Middle frontal gyrus (tissue), 1 donor: ENCODE measurements at regions not wholly inside any gene's neighbourhood (a gene's known extent, or its start where the extent isn't known, plus 50 kb on each side); places are given as distances from the start of the nearest gene placed in this dataset.

Experiments used
- DNase-seq: peaks from one replicate; pipeline ENCODE4 v3.0.0-alpha.2; 2015; ENCODE audit warnings: low spot score; ENCODE audit errors: extremely low spot score

GRCh38 chr20:12644461-12644860, 364.3 kb upstream of the SPTLC3 start:
- DNase-seq = no peak

GRCh38 chr20:12649234-12649633, 359.5 kb upstream of the SPTLC3 start:
- DNase-seq = no peak

- no peak for DNase-seq
Observed at GRCh38 chr20:12653642-12654041, 355.1 kb upstream of the SPTLC3 start.

- DNase-seq = no peak
Observed at GRCh38 chr20:12659942-12660341, 348.8 kb upstream of the SPTLC3 start.

- DNase-seq = no peak
Observed at GRCh38 chr20:12660918-12661317, 347.9 kb upstream of the SPTLC3 start.

GRCh38 chr20:12670301-12670700, 338.5 kb upstream of the SPTLC3 start:
- DNase-seq = no peak

GRCh38 chr20:12673352-12673751, 335.4 kb upstream of the SPTLC3 start:
- no peak for DNase-seq

GRCh38 chr20:12677925-12678324, 330.8 kb upstream of the SPTLC3 start:
- DNase-seq = no peak

- no peak for DNase-seq
Observed at GRCh38 chr20:12679447-12679846, 329.3 kb upstream of the SPTLC3 start.

- no peak for DNase-seq
Observed at GRCh38 chr20:12682613-12683012, 326.2 kb upstream of the SPTLC3 start.

GRCh38 chr20:12687476-12687875, 321.3 kb upstream of the SPTLC3 start:
- DNase-seq = no peak

- DNase-seq = no peak
Observed at GRCh38 chr20:12695937-12696336, 312.8 kb upstream of the SPTLC3 start.

GRCh38 chr20:12698817-12699216, 310.0 kb upstream of the SPTLC3 start:
- no peak for DNase-seq

- DNase-seq = no peak
Observed at GRCh38 chr20:12699374-12700228, 309.2 kb upstream of the SPTLC3 start.

- DNase-seq = no peak
Observed at GRCh38 chr20:12700701-12701100, 308.1 kb upstream of the SPTLC3 start.

- no peak for DNase-seq
Observed at GRCh38 chr20:12702312-12702711, 306.5 kb upstream of the SPTLC3 start.

GRCh38 chr20:12715371-12715770, 293.4 kb upstream of the SPTLC3 start:
- no peak for DNase-seq

GRCh38 chr20:12715991-12716680, 292.6 kb upstream of the SPTLC3 start:
- no peak for DNase-seq

- DNase-seq = no peak
Observed at GRCh38 chr20:12717061-12717460, 291.7 kb upstream of the SPTLC3 start.

- no peak for DNase-seq
Observed at GRCh38 chr20:12718619-12719018, 290.2 kb upstream of the SPTLC3 start.

GRCh38 chr20:12721636-12722035, 287.1 kb upstream of the SPTLC3 start:
- no peak for DNase-seq

GRCh38 chr20:12722091-12722490, 286.7 kb upstream of the SPTLC3 start:
- no peak for DNase-seq

GRCh38 chr20:12723811-12724210, 285.0 kb upstream of the SPTLC3 start:
- DNase-seq = no peak
